ENCODE measurements at regions not wholly inside any gene's neighbourhood (a gene's known extent, or its start where the extent isn't known, plus 50 kb on each side); places are given as distances from the start of the nearest gene placed in this dataset.

DNA sequence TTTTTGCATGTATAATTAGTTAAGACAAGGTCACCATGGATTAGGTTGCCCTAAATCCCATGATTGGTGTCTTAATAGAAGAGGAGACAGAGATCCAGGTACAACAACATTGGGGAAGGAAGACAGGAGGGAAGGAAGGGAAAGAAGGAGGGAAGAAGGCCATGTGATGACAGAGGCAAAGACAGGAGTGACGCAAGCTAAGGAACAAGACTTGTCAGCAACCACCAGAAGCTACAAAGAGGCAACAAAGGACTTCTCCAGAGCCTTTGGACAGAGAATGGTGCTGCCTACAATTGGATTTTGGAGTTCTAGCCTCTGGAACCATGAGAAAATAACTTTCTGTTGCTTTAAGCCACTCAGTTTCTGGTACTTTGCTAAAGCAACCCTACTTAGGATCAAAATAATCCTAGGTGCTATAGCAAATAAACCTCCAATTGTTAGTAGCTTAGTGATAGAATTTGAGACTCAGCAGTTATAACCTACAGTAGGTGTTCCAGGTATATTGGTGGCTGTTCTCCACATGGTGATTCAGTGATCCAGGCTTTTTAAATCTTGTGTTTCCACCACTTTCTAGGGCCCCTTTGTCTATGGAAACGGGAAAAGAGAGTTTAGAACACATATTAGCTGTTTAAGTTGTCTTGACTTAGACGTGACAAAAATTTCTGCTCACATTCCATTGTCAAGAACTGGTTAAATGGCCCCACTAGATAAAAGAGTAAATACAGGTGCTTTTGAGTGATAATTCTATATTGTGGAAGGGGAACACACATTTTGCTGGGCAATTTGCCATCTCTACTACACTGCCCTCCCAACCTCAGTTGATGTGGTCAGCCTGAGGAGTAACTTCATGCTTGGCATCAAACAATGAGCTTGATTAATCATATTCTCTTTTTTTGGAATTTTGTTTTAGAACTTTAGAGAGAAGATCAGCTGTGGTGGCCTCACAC lies 70.5 kb upstream of the SP4 start:
- no peak overlapping the region for H3K4me3 ChIP-seq (ENCODE audit: low read depth, low read length)
- no peaks in the 10 kb centered on the region for H3K36me3 ChIP-seq (ENCODE audit: control insufficient read depth, insufficient read depth, low read length)
- H3K4me1 ChIP-seq (ENCODE audit: control insufficient read depth, insufficient read depth, low read length) = no peaks in the 10 kb centered on the region
- H3K9me3 ChIP-seq (ENCODE audit: control insufficient read depth, insufficient read depth, low read length) = no peaks in the 10 kb centered on the region
- WGBS (ENCODE audit: insufficient coverage) = 80% methylated on average over 1 of the region's 3 CpGs
- no peak overlapping the region for H3K27ac ChIP-seq (ENCODE audit: low read depth, low read length)
- no peaks in the 10 kb centered on the region for H3K27me3 ChIP-seq (ENCODE audit: control insufficient read depth, insufficient read depth, low read length)
- no peak for DNase-seq (ENCODE audit: low read depth in 4 of 6, low spot score in 6 of 6)

- Histone ChIP-seq H3K9me3 (ENCODE audit: control insufficient read depth, insufficient read depth, low read length) (no peaks in the 10 kb centered on the region), H3K36me3 (ENCODE audit: control insufficient read depth, insufficient read depth, low read length) (no peaks in the 10 kb centered on the region), H3K27ac (ENCODE audit: low read depth, low read length) (no peak overlapping the region), H3K27me3 (ENCODE audit: control insufficient read depth, insufficient read depth, low read length) (no peaks in the 10 kb centered on the region), H3K4me1 (ENCODE audit: control insufficient read depth, insufficient read depth, low read length) (no peaks in the 10 kb centered on the region), H3K4me3 (ENCODE audit: low read depth, low read length) (no peak overlapping the region)
- peak in 1 of 6 donors; percentile 14 for DNase-seq (ENCODE audit: low read depth in 4 of 6, low spot score in 6 of 6)
- WGBS (ENCODE audit: insufficient coverage) = 50% methylated on average over 2 of the region's 5 CpGs
These were observed 69.2 kb upstream of the SP4 start for GRCh38 chr7:21358648-21359047.

GRCh38 chr7:21359163-21359562 lies 68.7 kb upstream of the SP4 start:
- no peaks in the 10 kb centered on the region for H3K36me3 ChIP-seq (ENCODE audit: control insufficient read depth, insufficient read depth, low read length)
- H3K9me3 ChIP-seq (ENCODE audit: control insufficient read depth, insufficient read depth, low read length) = no peaks in the 10 kb centered on the region
- H3K4me3 ChIP-seq (ENCODE audit: low read depth, low read length) = no peak overlapping the region
- DNase-seq (ENCODE audit: low read depth in 4 of 6, low spot score in 6 of 6) = no peak
- H3K27ac ChIP-seq (ENCODE audit: low read depth, low read length) = no peak overlapping the region
- H3K4me1 ChIP-seq (ENCODE audit: control insufficient read depth, insufficient read depth, low read length) = no peaks in the 10 kb centered on the region
- H3K27me3 ChIP-seq (ENCODE audit: control insufficient read depth, insufficient read depth, low read length) = no peaks in the 10 kb centered on the region
- no CpG with 5 or more reads among the region's 1 CpG for WGBS (ENCODE audit: insufficient coverage)

DNA sequence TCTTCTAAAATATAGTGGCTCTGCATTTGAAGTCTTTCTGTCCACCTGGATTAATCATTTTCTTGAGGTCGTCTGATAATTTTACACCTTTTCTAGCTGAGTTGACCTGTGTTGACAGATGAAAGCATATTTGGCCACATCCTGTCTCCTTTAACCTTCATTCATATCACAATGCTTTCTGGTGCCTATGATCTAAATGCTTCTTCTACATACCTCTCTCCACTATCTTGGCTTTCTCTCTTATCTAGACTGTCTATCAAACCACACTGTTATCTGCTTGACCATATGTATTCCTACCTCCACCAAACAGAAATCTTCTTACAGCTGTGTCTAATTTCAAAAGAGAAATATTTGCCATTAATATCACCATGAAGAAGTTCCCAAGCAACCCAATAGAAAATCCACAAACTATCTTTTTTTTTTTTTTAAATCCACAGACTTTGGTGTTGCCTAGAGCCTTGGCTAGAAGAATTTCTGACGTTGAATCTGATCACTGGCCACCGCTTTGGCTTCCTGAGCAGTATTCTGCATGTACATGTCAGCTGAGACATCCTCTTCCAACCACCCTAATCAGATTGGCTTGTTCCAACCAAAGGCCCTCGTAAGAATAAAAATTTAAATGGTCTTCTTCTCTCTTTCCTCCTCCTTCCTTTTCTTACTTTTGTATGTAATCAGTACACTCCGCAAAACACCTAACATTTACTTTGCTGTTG lies 66.3 kb upstream of the SP4 start:
- 86% methylated on average over 2 of the region's 5 CpGs for WGBS (ENCODE audit: insufficient coverage)
- H3K36me3 ChIP-seq (ENCODE audit: control insufficient read depth, insufficient read depth, low read length) = no peaks in the 10 kb centered on the region
- no peaks in the 10 kb centered on the region for H3K4me1 ChIP-seq (ENCODE audit: control insufficient read depth, insufficient read depth, low read length)
- H3K4me3 ChIP-seq (ENCODE audit: low read depth, low read length) = no peak overlapping the region
- H3K27me3 ChIP-seq (ENCODE audit: control insufficient read depth, insufficient read depth, low read length) = no peaks in the 10 kb centered on the region
- H3K9me3 ChIP-seq (ENCODE audit: control insufficient read depth, insufficient read depth, low read length) = peaks cover 2% of the 10 kb centered on the region
- no peak for DNase-seq (ENCODE audit: low read depth in 4 of 6, low spot score in 6 of 6)
- no peak overlapping the region for H3K27ac ChIP-seq (ENCODE audit: low read depth, low read length)

DNA sequence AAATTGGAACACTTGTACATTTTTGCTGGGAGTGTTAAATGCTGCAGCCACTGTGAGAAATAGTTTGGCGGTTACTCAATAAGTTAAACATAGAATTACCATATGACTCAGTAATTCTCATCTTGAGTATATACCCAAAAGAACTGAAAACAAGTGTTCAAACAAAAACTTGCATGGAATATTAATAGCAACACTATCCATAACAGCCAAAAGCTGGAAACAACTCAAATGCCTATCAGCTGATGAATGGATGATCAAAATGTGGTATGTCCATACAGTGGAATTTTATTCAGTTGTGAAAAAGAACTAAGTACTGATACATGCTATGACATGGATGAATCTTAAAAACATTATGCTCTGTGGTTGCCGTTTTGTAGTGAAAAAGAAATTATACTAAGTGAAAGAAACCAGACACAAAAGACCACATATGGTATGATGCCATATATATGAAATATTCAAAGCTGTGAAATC lies 63.0 kb upstream of the SP4 start:
- no CpG with 5 or more reads among the region's 2 CpGs for WGBS (ENCODE audit: insufficient coverage)
- H3K4me1 ChIP-seq (ENCODE audit: control insufficient read depth, insufficient read depth, low read length) = no peaks in the 10 kb centered on the region
- no peak overlapping the region for H3K4me3 ChIP-seq (ENCODE audit: low read depth, low read length)
- no peaks in the 10 kb centered on the region for H3K36me3 ChIP-seq (ENCODE audit: control insufficient read depth, insufficient read depth, low read length)
- no peak overlapping the region for H3K27ac ChIP-seq (ENCODE audit: low read depth, low read length)
- DNase-seq (ENCODE audit: low read depth in 4 of 6, low spot score in 6 of 6) = peak in 1 of 6 donors; percentile 57
- no peaks in the 10 kb centered on the region for H3K27me3 ChIP-seq (ENCODE audit: control insufficient read depth, insufficient read depth, low read length)
- peaks cover 2% of the 10 kb centered on the region for H3K9me3 ChIP-seq (ENCODE audit: control insufficient read depth, insufficient read depth, low read length)

DNA sequence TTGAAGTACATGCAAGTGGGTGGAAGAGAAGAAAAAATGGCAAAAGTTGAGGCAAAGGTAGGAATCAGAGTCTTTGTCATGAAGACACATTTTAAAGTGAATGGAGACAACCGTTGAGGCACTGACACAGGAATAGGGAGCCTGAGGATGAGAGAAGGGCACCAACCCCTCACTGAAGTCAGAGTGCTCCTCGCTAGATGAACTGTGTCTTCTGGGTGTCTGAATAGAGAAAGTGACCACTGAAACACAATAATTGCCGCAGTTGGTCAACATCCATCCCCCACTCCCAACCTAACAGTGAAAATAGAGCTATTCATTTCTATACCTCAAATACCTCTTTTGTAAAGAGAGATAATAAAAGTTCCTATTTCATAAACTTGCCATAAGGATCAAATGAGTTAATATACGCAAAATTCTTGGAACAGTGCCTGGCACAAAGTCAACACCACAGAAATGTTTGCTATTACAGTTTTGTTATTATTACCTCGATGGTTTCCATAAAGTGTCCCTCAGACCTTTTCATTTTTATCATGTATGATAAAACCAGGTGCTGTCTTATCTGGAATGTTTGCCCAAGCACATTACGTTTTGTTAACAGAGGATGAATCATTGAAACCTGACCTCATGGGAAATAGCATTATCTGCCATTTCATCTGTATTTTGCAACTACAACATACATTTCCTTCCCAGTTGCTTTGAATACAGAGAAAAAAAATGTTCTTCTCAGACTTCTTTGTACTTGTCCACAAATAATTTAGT lies 61.8 kb upstream of the SP4 start:
- H3K9me3 ChIP-seq (ENCODE audit: control insufficient read depth, insufficient read depth, low read length) = peaks cover 2% of the 10 kb centered on the region
- H3K4me1 ChIP-seq (ENCODE audit: control insufficient read depth, insufficient read depth, low read length) = no peaks in the 10 kb centered on the region
- no peak for DNase-seq (ENCODE audit: low read depth in 4 of 6, low spot score in 6 of 6)
- WGBS (ENCODE audit: insufficient coverage) = 67% methylated on average over 1 of the region's 6 CpGs
- H3K27ac ChIP-seq (ENCODE audit: low read depth, low read length) = no peak overlapping the region
- H3K36me3 ChIP-seq (ENCODE audit: control insufficient read depth, insufficient read depth, low read length) = no peaks in the 10 kb centered on the region
- H3K27me3 ChIP-seq (ENCODE audit: control insufficient read depth, insufficient read depth, low read length) = no peaks in the 10 kb centered on the region
- no peak overlapping the region for H3K4me3 ChIP-seq (ENCODE audit: low read depth, low read length)

GRCh38 chr7:21367081-21367480 lies 60.8 kb upstream of the SP4 start:
- H3K27ac ChIP-seq (ENCODE audit: low read depth, low read length) = no peak overlapping the region
- no peaks in the 10 kb centered on the region for H3K4me1 ChIP-seq (ENCODE audit: control insufficient read depth, insufficient read depth, low read length)
- DNase-seq (ENCODE audit: low read depth in 4 of 6, low spot score in 6 of 6) = peak in 1 of 6 donors; percentile 25
- no peak overlapping the region for H3K4me3 ChIP-seq (ENCODE audit: low read depth, low read length)
- H3K36me3 ChIP-seq (ENCODE audit: control insufficient read depth, insufficient read depth, low read length) = no peaks in the 10 kb centered on the region
- no CpG with 5 or more reads among the region's 3 CpGs for WGBS (ENCODE audit: insufficient coverage)
- H3K27me3 ChIP-seq (ENCODE audit: control insufficient read depth, insufficient read depth, low read length) = no peaks in the 10 kb centered on the region
- peaks cover 2% of the 10 kb centered on the region for H3K9me3 ChIP-seq (ENCODE audit: control insufficient read depth, insufficient read depth, low read length)

GRCh38 chr7:21367537-21367936 lies 60.3 kb upstream of the SP4 start:
- H3K4me1 ChIP-seq (ENCODE audit: control insufficient read depth, insufficient read depth, low read length) = no peaks in the 10 kb centered on the region
- WGBS (ENCODE audit: insufficient coverage) = 90% methylated on average over 5 of the region's 10 CpGs
- no peak overlapping the region for H3K4me3 ChIP-seq (ENCODE audit: low read depth, low read length)
- DNase-seq (ENCODE audit: low read depth in 4 of 6, low spot score in 6 of 6) = no peak
- H3K36me3 ChIP-seq (ENCODE audit: control insufficient read depth, insufficient read depth, low read length) = no peaks in the 10 kb centered on the region
- H3K9me3 ChIP-seq (ENCODE audit: control insufficient read depth, insufficient read depth, low read length) = peaks cover 2% of the 10 kb centered on the region
- no peak overlapping the region for H3K27ac ChIP-seq (ENCODE audit: low read depth, low read length)
- H3K27me3 ChIP-seq (ENCODE audit: control insufficient read depth, insufficient read depth, low read length) = no peaks in the 10 kb centered on the region

DNA sequence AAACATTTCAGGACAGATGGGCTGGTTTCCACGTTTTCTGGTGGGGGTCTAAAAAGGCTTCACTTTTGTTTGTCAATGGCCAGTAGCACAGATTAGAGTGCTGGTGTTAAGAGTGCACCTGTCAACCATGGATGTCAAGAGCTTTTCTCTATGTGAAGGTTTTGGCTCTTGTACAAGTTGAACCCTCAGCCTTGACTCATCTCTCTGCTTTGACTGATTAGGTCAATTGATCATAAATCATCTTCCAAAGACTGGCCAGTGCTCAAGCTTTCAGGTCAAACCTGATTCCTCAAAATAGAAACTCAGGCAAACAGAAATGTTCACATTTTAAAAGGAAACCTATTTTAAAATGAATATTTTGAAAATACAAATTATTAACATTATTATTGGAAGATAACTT lies 59.6 kb upstream of the SP4 start:
- DNase-seq (ENCODE audit: low read depth in 4 of 6, low spot score in 6 of 6) = no peak
- no peak overlapping the region for H3K27ac ChIP-seq (ENCODE audit: low read depth, low read length)
- H3K4me1 ChIP-seq (ENCODE audit: control insufficient read depth, insufficient read depth, low read length) = no peaks in the 10 kb centered on the region
- no peak overlapping the region for H3K4me3 ChIP-seq (ENCODE audit: low read depth, low read length)
- no peaks in the 10 kb centered on the region for H3K27me3 ChIP-seq (ENCODE audit: control insufficient read depth, insufficient read depth, low read length)
- H3K9me3 ChIP-seq (ENCODE audit: control insufficient read depth, insufficient read depth, low read length) = peaks cover 2% of the 10 kb centered on the region
- no peaks in the 10 kb centered on the region for H3K36me3 ChIP-seq (ENCODE audit: control insufficient read depth, insufficient read depth, low read length)
- WGBS (ENCODE audit: insufficient coverage) = no CpG with 5 or more reads among the region's 1 CpG

Data from spinal cord (tissue), 9 donors.